Stimulated activated CD8-positive, alpha-beta memory T cell treated with anti-CD3 and anti-CD28 coated beads, Interleukin-7, amount 100 ng/mL, for 48 hours (primary cell): ENCODE measurements at regions not wholly inside any gene's neighbourhood (a gene's known extent, or its start where the extent isn't known, plus 50 kb on each side); places are given as distances from the start of the nearest gene placed in this dataset.

Experiments used
- DNase-seq, 2 donors: peaks; one replicate each; pipeline ENCODE4 v3.0.0-alpha.2; 2020; ENCODE audit warnings: low read depth in 1 of 2; ENCODE audit errors: extremely low read depth in 1 of 2

- no peak for DNase-seq
These were observed 208.9 kb upstream of the HDAC4 start for GRCh38 chr2:239609607-239610310.

DNA sequence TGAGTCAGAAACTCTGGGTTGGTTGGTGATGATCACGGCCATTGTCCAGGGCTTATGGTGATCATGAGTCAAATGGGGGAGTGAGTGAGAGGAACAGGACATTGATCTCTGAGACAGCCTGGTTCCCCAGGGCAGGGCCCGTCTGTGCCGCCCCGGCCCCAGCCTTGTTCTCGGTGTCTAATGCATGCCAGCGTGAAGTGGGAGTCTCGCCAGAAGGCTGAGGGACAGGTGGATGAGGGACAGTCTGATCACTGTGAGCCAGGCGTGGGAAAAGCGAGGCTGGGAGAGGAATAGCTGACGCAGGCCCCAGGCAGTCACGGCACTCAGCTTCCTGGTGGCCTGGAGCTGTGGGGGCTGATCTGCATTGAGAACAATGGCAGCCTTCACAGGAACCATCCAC is 208.3 kb upstream of the HDAC4 start:
- DNase-seq = no peak

DNA sequence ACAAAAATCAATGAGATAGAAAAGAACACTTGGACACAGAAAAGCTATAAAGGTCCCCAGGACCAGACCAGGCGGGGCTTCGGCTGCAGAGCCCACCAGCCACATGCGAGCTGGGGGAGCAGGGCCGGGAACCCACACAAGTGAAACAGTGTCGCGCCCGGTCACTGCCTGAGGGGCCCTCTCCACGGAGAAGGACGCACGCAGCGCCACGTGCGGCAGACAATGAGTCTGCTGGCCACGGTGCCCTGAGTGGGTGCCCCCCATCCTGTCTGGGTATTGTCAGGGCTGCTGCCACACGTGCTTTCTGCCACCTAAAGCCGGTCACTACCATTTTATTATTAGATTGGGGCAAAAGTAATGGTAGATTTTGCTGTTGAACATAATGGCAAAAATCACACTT is 207.9 kb upstream of the HDAC4 start:
- no peak for DNase-seq

DNA sequence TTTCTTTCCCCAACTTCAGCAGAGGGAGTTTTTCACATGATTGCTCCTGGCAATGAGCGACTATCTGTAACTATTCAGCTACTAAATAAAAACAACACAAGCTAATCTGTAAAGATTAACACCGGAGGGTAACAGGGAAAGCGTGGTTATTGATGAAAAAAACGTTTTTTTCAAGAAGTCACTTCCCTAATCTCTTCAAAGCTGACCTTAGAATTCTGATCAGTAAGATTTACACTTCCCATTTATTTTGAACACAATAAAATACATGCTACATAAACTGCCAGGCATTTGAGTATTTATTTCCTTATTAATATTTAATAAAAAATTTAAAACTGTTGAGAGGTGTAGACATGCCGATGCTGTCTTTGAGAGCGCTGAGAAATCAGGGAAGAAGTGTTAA is 207.4 kb upstream of the HDAC4 start:
- no peak for DNase-seq

DNA sequence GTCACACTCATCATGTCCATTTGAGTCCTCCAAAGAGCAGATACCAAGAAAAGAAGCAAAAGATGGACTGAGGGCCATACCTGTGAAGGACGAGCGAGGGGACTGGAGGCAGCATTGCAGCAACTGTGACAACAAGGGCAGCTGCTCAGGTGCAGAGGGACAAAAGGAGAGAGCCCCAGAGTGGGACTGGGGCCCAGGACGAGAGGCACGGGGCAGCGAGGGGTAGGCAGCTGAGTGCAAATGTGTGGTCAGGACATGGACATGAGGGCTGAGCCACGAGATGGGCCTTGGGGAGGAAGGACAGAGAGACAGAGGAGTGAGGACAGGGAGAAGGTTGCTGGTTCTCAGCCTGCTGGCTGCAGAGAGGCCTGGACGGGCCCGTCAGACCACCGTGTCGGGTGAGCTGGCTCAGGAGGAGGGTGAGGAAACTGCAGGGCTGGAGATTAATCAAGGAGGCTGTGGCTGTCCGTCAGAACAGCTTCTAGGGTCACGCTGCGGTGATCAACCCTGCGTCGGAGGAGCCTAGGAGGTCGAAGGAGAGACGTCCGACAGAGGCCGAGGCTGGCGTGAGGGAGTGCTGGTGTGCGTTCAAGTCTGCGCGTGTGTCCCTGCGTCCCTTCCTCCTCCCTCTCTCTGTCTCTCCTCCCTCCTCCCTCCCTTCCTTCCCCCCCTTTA is 206.8 kb upstream of the HDAC4 start:
- no peak for DNase-seq

GRCh38 chr2:239606741-239607516 is 206.1 kb upstream of the HDAC4 start:
- DNase-seq = no peak

DNA sequence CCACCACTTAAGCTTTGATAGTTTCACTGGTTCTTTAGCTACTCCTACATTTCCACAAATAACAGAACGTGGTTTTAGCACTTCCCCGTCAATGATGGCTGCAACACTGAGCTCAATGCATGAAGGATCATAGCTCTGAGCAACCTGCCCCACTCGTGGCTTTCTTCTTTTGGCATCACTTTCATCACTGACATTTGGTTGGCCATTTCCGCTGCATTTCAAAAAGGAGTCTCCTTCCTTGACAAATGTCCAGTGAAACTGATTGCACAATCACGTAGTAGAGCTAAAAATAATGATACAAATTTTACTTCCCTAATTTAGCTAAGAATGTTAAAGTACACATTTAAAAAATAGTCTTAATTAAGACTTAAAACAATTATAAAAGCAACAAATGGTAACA is 205.2 kb upstream of the HDAC4 start:
- no peak for DNase-seq

GRCh38 chr2:239605409-239605808 is 204.6 kb upstream of the HDAC4 start:
- DNase-seq = no peak

DNA sequence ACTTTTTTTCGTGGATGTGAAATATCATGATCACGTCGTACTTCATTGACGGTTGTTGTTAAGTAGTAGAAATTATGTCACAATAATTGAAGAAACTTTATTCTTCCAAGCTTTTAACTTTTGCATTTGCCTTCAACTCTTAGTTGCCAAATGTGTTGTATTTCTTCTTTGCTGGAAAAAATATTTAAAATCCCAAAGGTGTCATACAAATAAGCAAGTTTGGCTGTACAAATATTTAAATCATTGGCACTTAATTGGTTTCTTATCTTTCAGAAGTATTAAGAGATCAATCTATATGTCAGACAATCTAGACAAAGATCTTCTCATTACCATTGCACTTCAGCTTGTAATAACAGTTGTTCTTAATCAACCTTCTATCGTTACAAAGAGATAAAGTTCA is 204.0 kb upstream of the HDAC4 start:
- no peak for DNase-seq

DNA sequence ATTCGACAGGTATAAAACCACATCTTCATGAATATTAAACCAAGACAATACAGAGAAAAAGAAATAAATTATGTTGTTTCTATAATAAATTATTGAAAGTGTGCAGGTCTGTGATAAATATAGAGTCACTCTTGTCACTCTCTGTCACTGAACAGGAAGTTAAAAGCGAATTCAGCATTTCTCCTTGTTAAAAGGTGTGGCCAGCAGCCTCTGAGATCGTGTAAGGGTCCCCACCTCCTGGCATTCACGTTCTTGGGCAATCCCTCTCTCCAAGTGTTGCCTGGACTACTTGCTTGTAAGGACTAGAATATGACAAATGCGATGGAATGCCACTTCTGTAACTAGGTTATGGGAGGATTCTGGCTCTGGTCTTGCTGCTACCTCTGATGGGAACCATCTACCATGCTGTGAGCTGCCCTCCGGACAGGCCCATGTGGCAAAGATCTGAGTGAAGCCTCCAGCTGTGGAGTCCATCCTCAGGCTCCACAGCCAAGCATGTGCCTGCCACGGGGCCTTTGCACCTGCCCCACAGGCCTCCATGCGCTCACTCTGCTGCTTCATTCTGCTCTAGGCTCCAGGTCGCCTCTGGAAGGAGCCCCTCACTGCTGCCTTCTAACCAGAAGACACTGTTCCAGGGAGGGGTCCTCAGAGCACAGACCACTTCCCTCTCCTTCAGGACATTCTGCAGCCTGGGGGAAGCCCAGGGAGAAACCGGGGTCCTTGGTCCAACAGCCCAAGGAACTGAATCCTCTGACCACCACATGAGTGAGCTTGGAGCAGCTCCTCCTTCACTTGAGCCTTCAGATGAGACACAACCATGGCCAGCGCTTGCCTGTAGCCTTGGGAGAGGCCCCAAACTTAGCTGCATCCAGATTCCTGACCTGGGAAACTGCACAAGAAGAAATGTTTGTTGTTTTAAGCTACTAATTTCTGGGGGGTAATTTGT is 202.9 kb upstream of the HDAC4 start:
- DNase-seq = no peak

- no peak for DNase-seq
These were observed 201.8 kb upstream of the HDAC4 start for GRCh38 chr2:239602290-239603282.

- DNase-seq = no peak
These were observed 201.1 kb upstream of the HDAC4 start for GRCh38 chr2:239601880-239602279.

DNA sequence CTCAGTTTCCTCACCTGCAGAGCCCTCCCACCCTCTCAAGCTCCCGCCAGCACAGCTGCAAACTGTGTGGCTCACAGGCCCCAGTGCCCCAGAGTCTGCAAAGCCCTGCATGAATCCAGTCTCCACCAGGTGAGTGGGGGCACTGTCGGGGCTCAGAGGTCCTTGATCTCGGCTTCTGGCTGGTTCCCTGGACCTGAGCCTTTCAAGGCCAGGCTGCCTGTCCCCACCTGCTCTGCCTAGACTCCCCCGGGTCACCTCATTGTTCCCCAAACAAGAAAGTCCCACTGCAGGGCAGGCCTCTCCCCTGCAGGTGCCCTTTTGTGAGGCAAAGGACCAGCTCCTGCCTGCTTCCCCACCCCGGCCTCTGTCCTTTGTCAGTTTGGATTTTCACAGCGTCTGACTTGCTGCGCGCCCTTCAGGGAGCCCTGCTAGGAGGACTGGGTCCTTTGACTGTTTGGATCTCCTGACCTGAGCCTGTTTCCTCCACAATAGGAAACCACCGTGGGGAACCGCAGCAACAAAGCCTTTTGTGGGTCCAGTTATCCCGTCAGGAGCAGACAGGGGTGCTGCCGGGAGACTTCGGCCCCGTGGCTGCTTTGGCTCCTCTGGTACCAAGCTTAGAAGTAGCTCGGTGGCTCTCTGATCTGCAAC is 200.5 kb upstream of the HDAC4 start:
- no peak for DNase-seq

GRCh38 chr2:239600650-239601049 is 199.8 kb upstream of the HDAC4 start:
- no peak for DNase-seq

DNA sequence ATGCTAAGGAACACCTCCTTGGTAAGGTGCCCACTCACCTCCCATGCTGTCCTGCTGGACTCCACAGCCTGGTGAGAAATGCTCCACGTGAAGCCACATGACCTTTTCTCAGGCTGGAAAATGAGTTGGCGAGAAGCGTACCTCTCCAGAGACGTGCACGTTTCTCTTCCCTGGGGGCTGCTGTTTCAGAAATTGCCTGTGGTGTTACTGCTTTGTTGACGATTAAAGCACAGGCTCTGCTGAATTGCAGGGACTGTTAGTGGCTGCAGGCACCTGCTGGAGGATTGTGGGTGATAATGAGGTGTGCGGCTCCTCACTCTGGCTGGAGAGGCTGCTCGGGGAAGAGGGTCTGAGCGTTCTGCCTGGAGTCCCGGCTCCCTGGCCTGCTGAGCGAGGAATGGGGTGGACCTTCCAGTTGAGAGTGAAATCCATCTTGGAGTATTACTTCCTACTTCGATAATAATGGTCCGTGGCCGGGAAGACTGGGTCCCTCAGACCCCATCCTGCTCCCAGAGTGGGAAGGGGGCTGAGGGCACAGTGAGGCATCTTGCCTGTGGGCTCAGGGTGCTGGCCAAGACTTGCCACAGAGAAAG is 199.3 kb upstream of the HDAC4 start:
- no peak for DNase-seq

GRCh38 chr2:239599299-239599698 is 198.5 kb upstream of the HDAC4 start:
- DNase-seq = no peak

DNA sequence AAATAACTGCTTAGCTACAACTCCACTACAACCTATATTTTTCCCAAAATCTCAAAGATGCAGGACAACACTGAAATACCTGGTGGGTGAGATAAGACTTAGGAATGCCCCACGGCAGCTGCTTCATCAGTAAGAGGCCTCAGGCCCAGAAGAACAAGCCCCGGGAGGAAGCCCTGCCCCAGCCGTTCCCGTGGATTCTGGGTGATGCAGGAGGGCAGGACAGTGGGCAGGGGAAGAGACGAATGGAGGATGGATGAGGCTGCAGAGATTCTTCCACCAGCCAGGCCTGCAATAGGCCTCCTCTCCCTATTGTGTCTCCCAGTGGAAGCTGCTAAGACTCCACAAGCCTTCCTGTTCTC is 197.9 kb upstream of the HDAC4 start:
- no peak for DNase-seq

DNA sequence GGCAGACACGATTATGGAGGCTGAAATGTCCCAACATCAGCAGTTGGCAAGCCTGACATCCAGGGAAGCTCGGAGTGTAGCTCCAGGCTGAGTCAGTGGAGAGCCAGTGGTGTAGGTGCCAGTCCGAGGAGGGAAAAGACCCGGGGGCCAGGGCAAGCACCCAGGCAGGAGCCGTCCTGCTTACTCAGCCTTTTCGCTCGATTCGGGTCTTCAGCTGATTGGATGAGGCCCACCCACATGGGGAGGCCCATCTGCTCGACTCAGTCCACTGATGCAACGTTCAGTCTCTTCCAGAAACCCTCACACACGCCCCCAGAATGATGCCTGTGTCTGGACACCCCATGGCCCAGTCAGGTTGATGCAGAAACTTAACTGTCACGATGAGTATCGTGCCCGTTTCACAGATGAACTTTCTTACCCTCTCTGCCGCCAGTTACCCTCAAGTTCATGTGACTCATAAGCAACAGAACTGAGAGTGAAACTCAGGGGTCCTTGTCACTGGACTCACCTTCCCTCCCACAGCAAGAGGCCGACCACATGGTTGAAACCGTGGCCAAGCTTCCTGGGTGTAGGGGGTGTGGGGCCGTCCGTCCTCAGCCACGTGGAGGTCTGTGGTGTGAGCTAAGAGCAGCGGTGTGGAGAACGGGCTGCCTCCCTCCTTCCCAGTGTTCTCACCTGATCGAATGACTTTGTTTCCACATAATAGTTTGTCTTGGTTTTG is 197.4 kb upstream of the HDAC4 start:
- DNase-seq = peak in 1 of 2 donors; percentile 34
